ENCODE measurements at regions not wholly inside any gene's neighbourhood (a gene's known extent, or its start where the extent isn't known, plus 50 kb on each side); places are given as distances from the start of the nearest gene placed in this dataset.
"Not testable (repeated sequence)": the region's sequence is repeated elsewhere in the genome, so short reads cannot be mapped to it uniquely, and the experiment has no call there.

GRCh38 chr5:17852111-17852510 is 217.9 kb downstream of the TAF11L14 start:
- H3K4me3 ChIP-seq (ENCODE audit: low read depth, low read length): no peak overlapping the region
- DNase-seq (ENCODE audit: low read depth): no peak
- TF ChIP-seq, protein P1, sequence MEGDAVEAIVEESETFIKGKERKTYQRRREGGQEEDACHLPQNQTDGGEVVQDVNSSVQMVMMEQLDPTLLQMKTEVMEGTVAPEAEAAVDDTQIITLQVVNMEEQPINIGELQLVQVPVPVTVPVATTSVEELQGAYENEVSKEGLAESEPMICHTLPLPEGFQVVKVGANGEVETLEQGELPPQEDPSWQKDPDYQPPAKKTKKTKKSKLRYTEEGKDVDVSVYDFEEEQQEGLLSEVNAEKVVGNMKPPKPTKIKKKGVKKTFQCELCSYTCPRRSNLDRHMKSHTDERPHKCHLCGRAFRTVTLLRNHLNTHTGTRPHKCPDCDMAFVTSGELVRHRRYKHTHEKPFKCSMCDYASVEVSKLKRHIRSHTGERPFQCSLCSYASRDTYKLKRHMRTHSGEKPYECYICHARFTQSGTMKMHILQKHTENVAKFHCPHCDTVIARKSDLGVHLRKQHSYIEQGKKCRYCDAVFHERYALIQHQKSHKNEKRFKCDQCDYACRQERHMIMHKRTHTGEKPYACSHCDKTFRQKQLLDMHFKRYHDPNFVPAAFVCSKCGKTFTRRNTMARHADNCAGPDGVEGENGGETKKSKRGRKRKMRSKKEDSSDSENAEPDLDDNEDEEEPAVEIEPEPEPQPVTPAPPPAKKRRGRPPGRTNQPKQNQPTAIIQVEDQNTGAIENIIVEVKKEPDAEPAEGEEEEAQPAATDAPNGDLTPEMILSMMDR (conservative IDR thresholded peaks at IDR 0.05; ENCODE audit: low read depth, low read length): no peak

DNA sequence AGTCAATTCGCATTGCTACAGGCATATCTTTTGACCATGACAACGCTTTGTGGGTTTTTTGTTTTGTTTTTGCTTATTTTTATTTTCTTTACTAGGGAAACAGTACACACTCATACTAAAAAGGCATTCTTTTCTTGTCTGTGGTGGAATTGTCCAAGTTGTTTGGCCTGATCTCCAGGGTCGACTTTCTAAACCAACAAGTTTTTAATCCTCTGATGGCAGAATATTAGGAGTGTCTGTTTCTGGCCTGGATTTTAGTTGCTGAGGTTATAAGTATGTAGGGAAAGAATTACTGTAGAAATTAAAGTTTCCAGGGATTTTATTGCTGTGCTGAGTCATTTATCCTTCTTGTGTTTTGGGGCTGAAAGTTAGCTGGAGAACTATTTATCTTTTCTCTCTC is 218.5 kb downstream of the TAF11L14 start:
- DNase-seq (ENCODE audit: low read depth): no peak
- TF ChIP-seq, protein P1 (conservative IDR thresholded peaks at IDR 0.05; ENCODE audit: low read depth, low read length): no peak
- no peak overlapping the region for H3K4me3 ChIP-seq (ENCODE audit: low read depth, low read length)

DNA sequence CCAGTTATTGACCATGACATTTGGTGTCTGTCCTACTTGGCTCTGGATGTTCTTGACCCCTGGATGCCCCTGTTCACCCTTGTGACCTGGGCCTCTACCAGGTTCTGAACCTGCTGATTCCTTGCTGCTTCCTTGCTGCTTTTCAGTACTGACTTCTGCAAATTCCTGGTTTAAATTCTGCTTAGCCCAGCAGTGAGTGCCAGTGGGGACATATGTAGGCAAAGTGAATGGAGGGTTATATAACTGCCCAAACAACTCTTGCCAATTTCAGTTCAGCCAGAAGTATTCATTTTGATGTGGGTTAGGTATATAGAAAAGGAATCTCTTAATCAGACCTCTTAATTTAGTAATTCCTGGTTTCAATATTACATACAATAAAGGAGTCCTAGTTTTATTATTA is 220.6 kb downstream of the TAF11L14 start:
- no peak overlapping the region for H3K4me3 ChIP-seq (ENCODE audit: low read depth, low read length)
- DNase-seq (ENCODE audit: low read depth): no peak
- TF ChIP-seq, protein P1 (conservative IDR thresholded peaks at IDR 0.05; ENCODE audit: low read depth, low read length): no peak

- TF ChIP-seq, protein P1 (conservative IDR thresholded peaks at IDR 0.05; ENCODE audit: low read depth, low read length): no peak
- no peak overlapping the region for H3K4me3 ChIP-seq (ENCODE audit: low read depth, low read length)
- no peak for DNase-seq (ENCODE audit: low read depth)
These were observed 226.5 kb downstream of the TAF11L14 start for GRCh38 chr5:17860660-17861315.

- not testable (repeated sequence) for DNase-seq (ENCODE audit: low read depth)
These were observed 230.6 kb downstream of the TAF11L14 start for GRCh38 chr5:17864903-17865302.

GRCh38 chr5:17865966-17866365 is 231.7 kb downstream of the TAF11L14 start:
- DNase-seq (ENCODE audit: low read depth); H3K4me3 ChIP-seq (ENCODE audit: low read depth, low read length): not testable (repeated sequence)

More at GRCh38 chr5:17864903-17865302, 230.6 kb downstream of the TAF11L14 start:
- H3K4me3 ChIP-seq (ENCODE audit: low read depth, low read length): not testable (repeated sequence)

DNA sequence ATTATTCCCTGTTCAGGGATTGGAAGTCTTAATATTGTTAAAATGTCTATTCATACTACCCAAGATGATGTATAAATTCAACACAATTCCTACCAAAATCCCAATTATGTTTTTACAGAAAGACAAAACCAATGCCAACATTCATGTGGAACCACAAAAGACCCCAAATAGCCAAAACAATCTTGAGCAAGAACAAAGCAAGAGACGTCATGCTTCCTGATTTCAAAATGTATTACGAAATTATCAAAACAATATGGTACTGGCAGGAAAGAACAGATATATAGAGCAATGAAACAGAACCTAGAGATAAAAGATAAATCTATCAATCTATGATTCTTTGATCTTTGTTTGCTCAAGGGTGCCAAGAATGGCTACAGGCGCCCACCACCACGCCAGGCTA is 237.9 kb downstream of the TAF11L14 start:
- no peak for DNase-seq (ENCODE audit: low read depth)
- no peak overlapping the region for H3K4me3 ChIP-seq (ENCODE audit: low read depth, low read length)
- TF ChIP-seq, protein P1 (conservative IDR thresholded peaks at IDR 0.05; ENCODE audit: low read depth, low read length): no peak

GRCh38 chr5:17878541-17878940 is 244.3 kb downstream of the TAF11L14 start:
- TF ChIP-seq, protein P1 (conservative IDR thresholded peaks at IDR 0.05; ENCODE audit: low read depth, low read length): no peak
- no peak overlapping the region for H3K4me3 ChIP-seq (ENCODE audit: low read depth, low read length)
- DNase-seq (ENCODE audit: low read depth): no peak

Measured in epithelial cell of proximal tubule (primary cell).